Tibial nerve (tissue), 4 donors: ENCODE measurements at regions not wholly inside any gene's neighbourhood (a gene's known extent, or its start where the extent isn't known, plus 50 kb on each side); places are given as distances from the start of the nearest gene placed in this dataset.
A peak's percentile ranks its signal among the peaks of the same experiment; 100 is the strongest.

Source experiments
- DNase-seq, 2 donors: peaks; one replicate each; pipeline ENCODE4 v3.0.0-alpha.2; 2019; ENCODE audit warnings: low spot score in 2 of 2
- H3K27ac ChIP-seq, 4 donors: fragments of 200-600 bp; sonication (generic) in 3 of 4; one replicate each; pipeline ENCODE4 v1.5.1; 2017 to 2019; ENCODE audit warnings: mild to moderate bottlenecking in 1 of 4
- H3K27me3 ChIP-seq, 2 donors: fragments of 200-600 bp; sonication (generic) in 1 of 2; one replicate each; pipeline versions ENCODE4 v1.5.1 to v1.6.0; 2017 to 2019
- H3K36me3 ChIP-seq, 3 donors: fragments of 200-600 bp; sonication (generic); one replicate each; pipeline ENCODE4 v1.5.1; 2018 to 2019
- H3K4me1 ChIP-seq, 4 donors: fragments of 200-600 bp; sonication (generic) in 3 of 4; one replicate each; pipeline ENCODE4 v1.5.1; 2017 to 2019
- H3K4me3 ChIP-seq, 4 donors: fragments of 200-600 bp; sonication (generic) in 3 of 4; one replicate each; pipeline ENCODE4 v1.5.1; 2017 to 2019; ENCODE audit warnings: mild to moderate bottlenecking in 1 of 4, moderate library complexity in 1 of 4
- H3K9me3 ChIP-seq, 4 donors: fragments of 200-600 bp; sonication (generic) in 3 of 4; one replicate each; pipeline ENCODE4 v1.5.1; 2017 to 2019
- CTCF ChIP-seq, 5 experiments: fragments of 200-600 bp in 3 of 5; fragments of 450-650 bp in 2 of 5; sonication (generic) in 3 of 5; IDR thresholded peaks; one replicate each; pipeline ENCODE4 v1.5.1; 2016 to 2019; ENCODE audit warnings: antibody characterized with exemption in 5 of 5, mild to moderate bottlenecking in 3 of 5, moderate library complexity in 2 of 5
- EP300 ChIP-seq, 2 donors: sonication (generic); formaldehyde crosslinking; IDR thresholded peaks; one replicate each; pipeline ENCODE4 v1.6.1; 2017; ENCODE audit warnings: antibody characterized with exemption in 2 of 2, mild to moderate bottlenecking in 1 of 2
- POLR2A ChIP-seq, 2 donors: fragments of 450-650 bp; IDR thresholded peaks; one replicate each; pipeline ENCODE4 v1.6.1; 2017; ENCODE audit warnings: antibody characterized with exemption in 2 of 2, mild to moderate bottlenecking in 2 of 2, moderate library complexity in 2 of 2
- WGBS, 2 donors: methylation state at CpG; one replicate each; pipeline ENCODE4 v1.1.5; 2018; 5-methylcytosine and 5-hydroxymethylcytosine counted together

DNA sequence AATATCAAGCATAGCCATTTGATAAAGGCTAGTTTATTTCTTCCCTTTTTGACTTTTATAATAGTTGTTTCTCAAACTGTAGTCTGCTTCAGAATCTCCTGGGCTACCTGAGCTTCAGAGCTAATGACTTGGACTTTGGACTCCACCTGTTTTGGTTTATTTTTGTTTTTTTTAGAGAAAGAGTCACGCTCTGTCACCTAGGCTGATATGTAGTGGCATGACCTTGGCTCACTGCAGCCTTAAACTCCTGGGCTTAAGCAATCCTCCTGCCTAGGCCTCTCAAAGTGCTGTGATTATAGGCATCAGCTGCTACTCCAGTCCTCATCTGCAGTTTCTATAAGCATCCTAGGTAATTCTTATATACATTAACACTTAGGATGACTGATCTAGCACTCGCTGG, 90.5 kb downstream of the DDIT4L start:
- TF ChIP-seq POLR2A (IDR thresholded peaks at IDR 0.05) (no peak), EP300 (IDR thresholded peaks at IDR 0.05) (no peak), CTCF (IDR thresholded peaks at IDR 0.05) (no peak)
- no peaks in the 10 kb centered on the region for H3K9me3 ChIP-seq
- H3K4me3 ChIP-seq: no peak overlapping the region
- DNase-seq: no peak
- no peaks in the 10 kb centered on the region for H3K27me3 ChIP-seq
- H3K36me3 ChIP-seq: no peaks in the 10 kb centered on the region
- 95 to 98% methylated on average over 2 of the region's 2 CpGs for WGBS, 2 donors
- no peak overlapping the region for H3K27ac ChIP-seq
- H3K4me1 ChIP-seq: peaks cover 0 to 11% (median 1%) of the 10 kb centered on the region in 4 donors

- no peaks in the 10 kb centered on the region for H3K9me3 ChIP-seq
- no peak for DNase-seq
- 88 to 89% methylated on average over 2 of the region's 2 CpGs for WGBS, 2 donors
- no peaks in the 10 kb centered on the region for H3K36me3 ChIP-seq
- peaks cover 0 to 15% (median 5%) of the 10 kb centered on the region in 4 donors for H3K4me1 ChIP-seq
- H3K27me3 ChIP-seq: no peaks in the 10 kb centered on the region
- no peak overlapping the region for H3K4me3 ChIP-seq
- no peak overlapping the region for H3K27ac ChIP-seq
- no peak for TF ChIP-seq CTCF (IDR thresholded peaks at IDR 0.05)
- no peak for TF ChIP-seq EP300 (IDR thresholded peaks at IDR 0.05)
- TF ChIP-seq POLR2A (IDR thresholded peaks at IDR 0.05): no peak
Measured at GRCh38 chr4:100098681-100099080, 91.6 kb downstream of the DDIT4L start.

DNA sequence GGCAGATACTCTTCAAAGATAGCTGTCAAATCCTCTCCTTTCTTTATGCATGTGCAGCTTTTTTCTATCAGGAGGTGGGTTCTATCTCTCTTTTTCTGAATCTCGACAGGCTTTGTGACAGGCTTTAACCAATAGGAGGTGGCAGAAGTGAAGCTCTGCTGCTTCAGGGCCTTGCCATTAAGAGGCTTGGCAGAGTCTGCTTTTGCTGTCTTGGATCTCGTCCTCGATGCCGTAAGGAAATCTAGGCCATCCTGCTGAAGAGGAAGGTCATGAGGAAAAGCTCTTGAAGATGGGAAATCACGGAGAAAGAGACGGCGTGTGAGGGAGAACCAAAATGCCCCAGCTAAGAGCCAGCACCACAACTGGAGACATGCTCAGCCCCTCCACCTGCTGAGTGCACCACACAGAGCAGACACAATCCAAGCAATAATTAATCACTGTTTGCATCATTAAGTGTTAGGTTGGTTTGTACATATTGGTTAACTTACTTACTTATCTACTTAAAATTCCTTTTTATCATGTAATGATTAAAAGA, 92.2 kb downstream of the DDIT4L start:
- no peaks in the 10 kb centered on the region for H3K36me3 ChIP-seq
- H3K9me3 ChIP-seq: no peaks in the 10 kb centered on the region
- H3K27me3 ChIP-seq: no peaks in the 10 kb centered on the region
- no peak for DNase-seq
- H3K4me1 ChIP-seq: peaks cover 0 to 21% (median 7%) of the 10 kb centered on the region in 4 donors
- H3K27ac ChIP-seq: no peak overlapping the region
- H3K4me3 ChIP-seq: no peak overlapping the region
- no peak for TF ChIP-seq EP300 (IDR thresholded peaks at IDR 0.05)
- no peak for TF ChIP-seq CTCF (IDR thresholded peaks at IDR 0.05)
- TF ChIP-seq POLR2A (IDR thresholded peaks at IDR 0.05): no peak
- 73 to 78% methylated on average over 7 of the region's 7 CpGs for WGBS, 2 donors

- DNase-seq: peak; percentile 58 to 77
- peak; percentile 45 to 81 for TF ChIP-seq EP300 (IDR thresholded peaks at IDR 0.05)
- peak; percentile 42 to 73 (median 66) for TF ChIP-seq CTCF (IDR thresholded peaks at IDR 0.05)
- TF ChIP-seq POLR2A (IDR thresholded peaks at IDR 0.05): no peak
- Histone ChIP-seq H3K27me3 (no peaks in the 10 kb centered on the region), H3K27ac (peak overlapping the region in 2 of 4 donors; percentile 67 to 75), H3K4me1 (peaks cover 0 to 24% (median 7%) of the 10 kb centered on the region in 4 donors), H3K36me3 (no peaks in the 10 kb centered on the region), H3K9me3 (no peaks in the 10 kb centered on the region), H3K4me3 (no peak overlapping the region)
- WGBS, 2 donors: 10 to 16% methylated on average over 7 of the region's 7 CpGs
Measured at GRCh38 chr4:100095729-100096595, 94.3 kb downstream of the DDIT4L start.
